Left renal cortex interstitium (tissue), 4 donors: ENCODE measurements at regions not wholly inside any gene's neighbourhood (a gene's known extent, or its start where the extent isn't known, plus 50 kb on each side); places are given as distances from the start of the nearest gene placed in this dataset.

Experiments
- DNase-seq, 4 donors: peaks; one replicate each; pipeline ENCODE4 v3.0.0-alpha.2; 2013; ENCODE audit warnings: low read depth in 4 of 4, low spot score in 2 of 4, missing footprints in 1 of 4

GRCh38 chr22:18731075-18731666, 119.5 kb upstream of the RIMBP3 start:
- DNase-seq: no peak

- DNase-seq: peak in 3 of 4 donors; percentile 27 to 85 (median 62)
Measured at GRCh38 chr22:18730410-18730809, 118.7 kb upstream of the RIMBP3 start.
